ENCODE measurements at regions not wholly inside any gene's neighbourhood (a gene's known extent, or its start where the extent isn't known, plus 50 kb on each side); places are given as distances from the start of the nearest gene placed in this dataset.

- FAIRE-seq (no peak), DNase-seq (ENCODE audit: insufficient read length, low spot score) (no peak)
Measured at GRCh38 chr3:21357241-21357640, 393.8 kb downstream of the ZNF385D start.

DNA sequence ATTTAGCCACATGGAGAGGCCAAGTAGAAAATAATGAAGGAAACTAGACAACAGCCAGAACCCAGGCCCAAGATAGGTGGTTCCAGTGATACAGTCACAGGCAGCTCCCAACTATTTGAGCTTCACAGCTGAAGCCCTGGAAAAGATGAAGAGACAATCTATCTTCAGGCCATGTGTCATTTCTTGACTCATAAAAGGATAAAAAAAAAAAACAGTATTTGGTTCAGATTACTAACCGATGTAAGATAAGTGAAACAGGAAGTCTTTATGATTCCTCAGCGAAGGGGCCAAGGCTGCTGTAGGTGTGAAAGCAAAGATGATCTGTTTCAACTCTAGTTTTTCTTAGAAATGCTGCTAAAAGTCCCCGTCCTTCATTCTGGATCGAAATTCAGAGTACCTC lies 394.6 kb downstream of the ZNF385D start:
- no peak for DNase-seq (ENCODE audit: insufficient read length, low spot score)
- FAIRE-seq = no peak

DNA sequence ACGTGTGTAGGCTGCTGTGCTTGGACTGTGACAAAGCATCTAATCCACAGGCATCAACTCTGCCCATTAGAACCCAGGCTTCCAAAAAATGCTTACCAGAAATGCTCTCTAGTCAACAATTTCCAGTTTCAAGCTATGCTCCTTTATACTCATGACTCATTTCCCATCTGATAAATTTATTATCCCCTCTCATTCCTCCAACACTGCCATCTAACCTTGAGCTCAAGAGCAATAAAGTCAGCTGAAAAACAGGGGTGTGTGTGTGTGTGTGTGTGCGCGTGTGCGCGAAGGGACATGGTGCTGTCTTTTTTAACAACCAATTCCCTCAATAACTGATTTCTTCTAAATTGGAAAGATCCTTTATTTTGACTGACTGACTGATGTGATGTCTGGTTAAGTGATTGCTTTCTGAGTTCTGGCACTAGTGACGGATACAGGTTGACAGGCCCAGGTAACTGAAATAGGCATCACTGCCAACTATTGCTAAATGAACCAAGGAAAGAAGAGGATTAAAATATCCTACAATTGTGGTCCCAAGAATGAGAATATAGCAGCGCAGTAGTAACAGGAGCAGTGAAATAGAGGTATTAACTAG lies 405.5 kb downstream of the ZNF385D start:
- DNase-seq (ENCODE audit: insufficient read length, low spot score) (no peak), FAIRE-seq (no peak)

GRCh38 chr3:21331857-21332256 lies 419.2 kb downstream of the ZNF385D start:
- DNase-seq (ENCODE audit: insufficient read length, low spot score) (no peak), FAIRE-seq (no peak)

- FAIRE-seq = no peak
Measured at GRCh38 chr3:21331321-21331720, 419.7 kb downstream of the ZNF385D start.

DNA sequence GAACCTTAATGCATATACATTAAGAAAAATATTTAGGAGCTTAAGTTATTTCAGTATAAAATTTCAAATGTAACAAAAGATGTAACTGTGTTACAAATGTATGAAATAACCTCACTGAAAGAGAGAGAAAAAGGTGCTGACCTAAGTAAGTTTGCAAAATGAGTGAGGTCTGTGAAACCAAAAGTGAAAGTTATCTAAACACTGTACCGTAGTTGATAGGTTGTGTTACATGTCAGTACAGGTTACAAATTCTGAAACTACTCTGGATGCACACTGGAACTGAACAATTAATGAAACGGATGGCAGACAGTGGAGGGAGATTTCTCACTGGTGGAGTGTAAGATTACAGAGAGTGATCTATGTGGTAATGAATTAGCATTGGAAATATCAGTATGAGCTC lies 420.7 kb downstream of the ZNF385D start:
- DNase-seq (ENCODE audit: insufficient read length, low spot score) (no peak), FAIRE-seq (no peak)

More at GRCh38 chr3:21331321-21331720, 419.7 kb downstream of the ZNF385D start:
- no peak for DNase-seq (ENCODE audit: insufficient read length, low spot score)

GRCh38 chr3:21328711-21329390 lies 422.2 kb downstream of the ZNF385D start:
- DNase-seq (ENCODE audit: insufficient read length, low spot score) = no peak
- no peak for FAIRE-seq

DNA sequence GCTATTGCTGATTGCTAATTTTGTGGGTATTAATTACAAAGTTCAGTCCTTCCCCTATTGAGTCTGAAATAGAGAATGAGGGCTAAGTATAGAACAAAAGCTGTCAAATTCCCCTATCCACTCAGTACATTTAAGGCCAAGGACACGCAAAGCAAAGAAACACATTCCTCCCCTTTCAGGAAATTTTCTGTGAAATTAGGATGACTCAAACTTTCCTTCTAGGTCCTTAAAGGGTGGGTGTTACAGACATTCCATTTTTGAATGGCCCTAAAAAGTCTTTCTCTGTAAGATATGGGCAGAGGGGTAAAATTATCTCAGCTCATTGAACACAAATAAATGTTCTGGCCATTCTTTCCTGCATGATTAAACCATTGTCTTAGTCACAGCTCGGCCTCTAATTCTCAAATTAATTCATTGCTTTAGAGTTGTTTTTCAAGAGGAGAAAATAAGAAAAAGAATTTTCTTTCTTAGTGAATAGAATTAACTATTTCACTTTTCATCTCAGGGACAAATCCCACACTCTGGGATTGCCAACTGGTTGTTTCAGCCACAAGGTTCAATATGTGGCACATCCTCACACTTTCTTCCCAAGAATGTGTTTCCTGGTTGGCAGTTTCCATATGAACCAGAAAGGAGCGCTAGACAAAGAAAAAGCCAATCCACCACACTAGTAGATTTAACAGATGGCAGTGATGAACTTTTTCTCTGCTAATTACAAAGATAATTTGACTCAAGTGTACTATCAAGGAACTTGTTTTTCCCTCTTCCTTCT lies 424.1 kb downstream of the ZNF385D start:
- FAIRE-seq (no peak), DNase-seq (ENCODE audit: insufficient read length, low spot score) (no peak)

GRCh38 chr3:21314688-21315087 lies 436.3 kb downstream of the ZNF385D start:
- FAIRE-seq (no peak), DNase-seq (ENCODE audit: insufficient read length, low spot score) (no peak)

DNA sequence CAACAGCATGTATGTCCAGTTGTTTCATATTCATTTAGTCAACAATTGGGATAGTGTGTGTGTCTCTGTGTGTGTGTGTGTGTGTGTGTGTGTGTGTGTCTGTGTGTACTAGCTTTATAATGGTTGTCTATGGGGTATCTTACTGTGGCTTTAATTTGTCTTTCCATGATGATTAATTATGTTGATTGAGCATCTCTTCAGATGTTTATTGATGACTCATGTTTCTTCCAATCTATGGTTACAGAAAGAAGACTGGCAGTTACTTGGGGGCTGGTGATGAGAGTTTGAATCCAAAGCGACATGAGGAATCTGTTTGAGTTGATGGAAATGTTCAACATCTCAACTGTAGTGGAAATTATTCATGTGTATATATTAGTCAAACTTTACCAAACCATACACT lies 440.1 kb downstream of the ZNF385D start:
- FAIRE-seq = no peak
- no peak for DNase-seq (ENCODE audit: insufficient read length, low spot score)

- no peak for FAIRE-seq
- DNase-seq (ENCODE audit: insufficient read length, low spot score) = no peak
Measured at GRCh38 chr3:21310161-21310560, 440.8 kb downstream of the ZNF385D start.

DNA sequence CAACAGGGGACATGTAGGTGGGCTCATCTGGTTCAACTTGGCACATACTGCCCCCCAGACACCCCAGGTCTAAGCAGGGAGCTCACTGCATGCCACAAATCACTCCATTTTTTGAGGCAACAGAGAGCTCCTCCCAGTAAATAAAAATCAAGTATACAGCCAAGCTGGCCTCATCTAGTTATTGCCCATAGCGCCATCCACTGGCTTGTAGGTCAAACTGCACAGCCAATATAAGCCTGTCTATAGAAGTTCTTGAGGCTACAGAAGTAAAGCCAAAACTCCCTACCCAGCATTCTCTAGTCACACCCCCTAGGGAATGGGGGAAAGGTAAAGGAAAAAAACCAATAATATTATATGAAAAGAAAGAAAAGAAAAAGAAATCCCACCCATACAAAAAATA lies 453.7 kb downstream of the ZNF385D start:
- no peak for DNase-seq (ENCODE audit: insufficient read length, low spot score)
- FAIRE-seq = no peak

DNA sequence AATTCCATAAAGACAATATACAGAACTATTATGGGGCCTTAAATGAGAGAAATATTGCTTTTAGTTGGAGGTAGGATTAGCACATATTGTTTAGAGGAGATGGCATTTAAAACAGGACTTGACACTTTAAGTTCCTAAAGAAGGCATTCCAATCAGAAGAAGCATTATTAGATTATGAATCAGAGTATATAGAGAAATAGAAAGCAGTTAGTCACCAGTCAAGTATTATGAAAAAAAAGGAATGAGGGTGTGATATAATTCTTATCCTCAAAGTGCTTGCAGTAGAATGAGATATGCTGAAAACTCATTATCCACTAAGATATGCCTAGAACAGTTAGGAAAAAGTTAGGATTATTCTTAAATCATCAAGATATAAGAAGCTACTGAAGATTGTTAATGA lies 456.2 kb downstream of the ZNF385D start:
- FAIRE-seq (no peak), DNase-seq (ENCODE audit: insufficient read length, low spot score) (no peak)

- DNase-seq (ENCODE audit: insufficient read length, low spot score) (no peak), FAIRE-seq (no peak)
Measured at GRCh38 chr3:21292971-21293370, 458.0 kb downstream of the ZNF385D start.

GRCh38 chr3:21290557-21290956 lies 460.5 kb downstream of the ZNF385D start:
- DNase-seq (ENCODE audit: insufficient read length, low spot score) (no peak), FAIRE-seq (no peak)

- FAIRE-seq (no peak), DNase-seq (ENCODE audit: insufficient read length, low spot score) (no peak)
Measured at GRCh38 chr3:21274079-21274571, 476.9 kb downstream of the ZNF385D start.

DNA sequence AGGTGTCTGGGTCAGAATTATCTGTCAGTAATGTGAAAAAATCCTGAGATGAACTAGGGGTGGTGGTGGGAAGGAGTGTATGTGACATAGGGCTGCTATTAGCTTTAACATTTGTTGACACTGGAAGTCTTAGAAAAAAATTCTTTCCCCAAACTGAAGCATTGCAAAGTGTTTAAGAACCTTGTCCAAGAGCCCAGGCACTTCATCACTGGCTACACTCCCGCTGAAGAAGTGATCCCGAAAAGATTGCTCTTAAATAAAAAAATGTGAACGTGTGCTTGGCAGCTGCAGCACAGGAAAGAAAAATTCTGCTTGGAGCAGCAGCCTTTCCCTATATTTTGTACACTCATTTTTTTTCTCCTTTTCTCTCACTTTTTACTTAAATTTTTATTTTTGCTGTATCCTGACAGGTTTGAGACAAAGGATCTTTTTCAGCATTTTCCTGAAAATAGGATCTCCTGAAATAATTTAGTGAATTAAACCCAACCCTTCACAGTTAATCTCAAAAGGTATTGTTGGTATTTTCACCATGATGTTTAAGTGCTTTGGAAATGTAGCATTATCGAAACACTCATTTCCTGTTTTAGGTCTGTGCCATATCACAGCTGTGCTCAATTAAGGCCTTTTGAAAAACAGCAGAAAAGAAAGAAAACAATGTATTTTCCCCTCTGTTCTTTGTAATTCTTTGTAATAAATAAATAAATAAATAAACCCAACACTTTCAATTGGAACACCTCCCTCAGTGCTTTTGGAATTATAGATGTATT lies 477.6 kb downstream of the ZNF385D start:
- no peak for DNase-seq (ENCODE audit: insufficient read length, low spot score)
- no peak for FAIRE-seq

DNA sequence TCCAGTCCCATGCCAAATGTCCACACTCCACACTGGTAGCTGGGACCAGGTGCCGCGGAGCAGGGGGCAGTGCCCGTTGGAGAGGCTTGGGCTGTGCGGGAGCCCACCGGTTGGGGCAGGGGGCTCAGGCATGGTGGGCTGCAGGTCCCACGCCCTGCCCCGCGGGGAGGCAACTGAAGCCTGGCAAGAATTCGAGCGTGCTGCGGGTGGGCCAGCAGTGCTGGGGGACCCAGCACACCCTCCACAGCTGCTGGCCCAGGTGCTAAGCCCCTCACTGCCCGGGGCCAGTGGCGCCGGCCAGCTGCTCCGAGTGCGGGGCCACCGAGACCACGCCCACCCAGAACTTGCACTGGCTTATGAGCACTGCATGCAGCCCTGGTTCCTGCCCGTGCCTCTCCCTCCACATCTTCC lies 479.4 kb downstream of the ZNF385D start:
- DNase-seq (ENCODE audit: insufficient read length, low spot score) = no peak
- FAIRE-seq = no peak

DNA sequence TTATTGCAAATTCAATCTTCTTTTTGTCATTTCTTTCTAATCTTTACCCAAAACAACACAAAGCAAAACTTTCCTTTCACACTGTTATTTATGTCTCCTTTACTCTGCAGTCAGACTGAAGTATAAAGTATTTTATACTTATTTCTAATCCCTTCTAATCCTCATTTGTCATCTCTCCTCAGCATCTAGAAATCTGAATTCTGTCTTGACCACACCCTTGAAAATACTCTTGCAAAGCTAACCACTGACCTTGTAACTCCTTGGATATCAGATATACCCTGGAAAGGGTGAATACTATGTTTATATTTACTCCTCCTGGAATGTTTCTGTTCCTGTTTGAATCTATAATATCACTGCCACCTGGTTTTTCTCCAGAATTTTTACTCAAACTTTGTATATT lies 481.1 kb downstream of the ZNF385D start:
- DNase-seq (ENCODE audit: insufficient read length, low spot score) = no peak
- no peak for FAIRE-seq

DNA sequence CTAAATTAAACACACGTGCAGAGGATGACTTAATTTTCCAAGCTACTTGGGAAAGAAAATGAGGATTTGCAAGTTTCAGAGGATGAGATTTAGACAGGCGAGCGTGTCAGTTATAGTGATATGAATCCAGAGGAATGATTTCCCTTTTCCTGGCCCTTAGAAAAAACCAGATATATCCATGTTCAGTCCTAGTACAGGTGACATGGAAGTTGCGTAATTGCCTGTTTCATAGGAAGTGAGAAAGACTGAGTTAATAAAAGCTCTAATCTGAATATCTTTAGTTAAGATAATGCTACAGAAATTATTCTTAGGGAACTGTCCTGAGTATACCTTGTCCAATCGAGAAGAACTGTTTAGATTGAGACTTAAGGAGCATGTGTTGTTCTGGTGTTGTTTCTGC lies 490.5 kb downstream of the ZNF385D start:
- FAIRE-seq = no peak
- DNase-seq (ENCODE audit: insufficient read length, low spot score) = no peak

GRCh38 chr3:21259896-21260295 lies 491.1 kb downstream of the ZNF385D start:
- DNase-seq (ENCODE audit: insufficient read length, low spot score) = no peak
- no peak for FAIRE-seq
